ENCODE measurements at regions not wholly inside any gene's neighbourhood (a gene's known extent, or its start where the extent isn't known, plus 50 kb on each side); places are given as distances from the start of the nearest gene placed in this dataset.
"Not testable (repeated sequence)": the region's sequence is repeated elsewhere in the genome, so short reads cannot be mapped to it uniquely, and the experiment has no call there.

DNA sequence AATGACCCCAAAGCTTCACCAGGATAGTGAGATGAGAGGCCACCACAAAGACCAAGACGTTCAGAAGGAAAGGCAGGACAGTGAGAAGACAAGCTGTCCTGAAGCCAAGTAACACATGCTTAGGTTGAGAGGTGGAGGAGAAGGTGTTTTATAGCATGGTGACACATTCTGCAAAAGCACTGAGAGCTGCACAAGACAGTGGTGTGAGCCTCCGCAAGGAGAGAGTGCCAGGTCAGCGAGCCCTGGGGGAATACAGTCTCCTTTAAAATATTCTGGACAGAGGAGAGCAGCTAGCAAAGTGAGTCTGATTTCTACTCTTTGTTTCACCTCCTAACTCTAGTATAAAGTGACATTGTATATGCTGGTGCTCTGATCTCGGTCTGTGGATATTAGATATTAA is 68.0 kb upstream of the VKORC1L1 start:
- H3K27me3 ChIP-seq (ENCODE audit: control insufficient read depth, insufficient read depth, low read length) = no peaks in the 10 kb centered on the region
- TF ChIP-seq, protein P1, sequence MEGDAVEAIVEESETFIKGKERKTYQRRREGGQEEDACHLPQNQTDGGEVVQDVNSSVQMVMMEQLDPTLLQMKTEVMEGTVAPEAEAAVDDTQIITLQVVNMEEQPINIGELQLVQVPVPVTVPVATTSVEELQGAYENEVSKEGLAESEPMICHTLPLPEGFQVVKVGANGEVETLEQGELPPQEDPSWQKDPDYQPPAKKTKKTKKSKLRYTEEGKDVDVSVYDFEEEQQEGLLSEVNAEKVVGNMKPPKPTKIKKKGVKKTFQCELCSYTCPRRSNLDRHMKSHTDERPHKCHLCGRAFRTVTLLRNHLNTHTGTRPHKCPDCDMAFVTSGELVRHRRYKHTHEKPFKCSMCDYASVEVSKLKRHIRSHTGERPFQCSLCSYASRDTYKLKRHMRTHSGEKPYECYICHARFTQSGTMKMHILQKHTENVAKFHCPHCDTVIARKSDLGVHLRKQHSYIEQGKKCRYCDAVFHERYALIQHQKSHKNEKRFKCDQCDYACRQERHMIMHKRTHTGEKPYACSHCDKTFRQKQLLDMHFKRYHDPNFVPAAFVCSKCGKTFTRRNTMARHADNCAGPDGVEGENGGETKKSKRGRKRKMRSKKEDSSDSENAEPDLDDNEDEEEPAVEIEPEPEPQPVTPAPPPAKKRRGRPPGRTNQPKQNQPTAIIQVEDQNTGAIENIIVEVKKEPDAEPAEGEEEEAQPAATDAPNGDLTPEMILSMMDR (conservative IDR thresholded peaks at IDR 0.05 in 1 of 2, IDR thresholded peaks at IDR 0.05 in 1 of 2; ENCODE audit: low read depth in 1 of 2, low read length in 2 of 2) = no peak
- TF ChIP-seq EZH2 (IDR thresholded peaks at IDR 0.05; ENCODE audit: low read length, missing control alignments) = no peak
- no peaks in the 10 kb centered on the region for H3K4me1 ChIP-seq (ENCODE audit: control insufficient read depth, extremely low read depth, insufficient read depth, low read length)
- H3K36me3 ChIP-seq (ENCODE audit: control insufficient read depth, insufficient read depth, low read length) = no peaks in the 10 kb centered on the region
- no peak overlapping the region for H3K9ac ChIP-seq (ENCODE audit: insufficient read depth, low read length)
- H3K4me3 ChIP-seq (replicated peaks in 1 of 4; ENCODE audit: control extremely low read depth in 1 of 4, insufficient read depth in 1 of 4, low read depth in 3 of 4, low read length in 4 of 4) = no peak overlapping the region
- H3K4me2 ChIP-seq (ENCODE audit: extremely low read depth, insufficient read depth, low read length) = no peak overlapping the region
- no peak overlapping the region for H2AFZ ChIP-seq (ENCODE audit: low read length)
- no peaks in the 10 kb centered on the region for H3K79me2 ChIP-seq (ENCODE audit: control insufficient read depth, insufficient read depth, low read length)
- DNase-seq (ENCODE audit: low read depth in 2 of 2) = no peak
- no peaks in the 10 kb centered on the region for H4K20me1 ChIP-seq (ENCODE audit: control insufficient read depth, extremely low read depth, insufficient read depth, low read length)
- H3K27ac ChIP-seq (ENCODE audit: insufficient read depth, low read length) = no peak overlapping the region
- no peaks in the 10 kb centered on the region for H3K9me3 ChIP-seq (ENCODE audit: control insufficient read depth, insufficient read depth, low read depth, low read length)

DNA sequence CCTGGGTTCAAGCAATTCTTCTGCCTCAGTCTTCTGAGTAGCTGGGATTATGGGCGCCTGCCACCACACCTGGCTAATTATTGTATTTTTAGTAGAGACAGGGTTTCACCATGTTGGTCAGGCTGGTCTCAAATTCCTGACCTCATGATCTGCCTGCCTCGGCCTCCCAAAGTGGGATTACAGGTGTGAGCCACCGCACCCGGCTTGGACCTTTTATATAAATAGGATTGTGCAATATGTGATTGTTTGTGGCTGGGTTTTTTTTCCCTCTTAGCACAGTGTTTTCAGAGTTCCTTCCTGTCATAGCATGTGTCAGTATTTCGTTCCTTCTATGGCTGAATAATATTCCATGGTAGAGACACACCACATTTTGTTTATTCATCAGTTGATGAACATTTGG is 65.8 kb upstream of the VKORC1L1 start:
- H4K20me1 ChIP-seq (ENCODE audit: control insufficient read depth, extremely low read depth, insufficient read depth, low read length); H3K79me2 ChIP-seq (ENCODE audit: control insufficient read depth, insufficient read depth, low read length); H3K4me1 ChIP-seq (ENCODE audit: control insufficient read depth, extremely low read depth, insufficient read depth, low read length); H3K4me3 ChIP-seq (replicated peaks in 1 of 4; ENCODE audit: control extremely low read depth in 1 of 4, insufficient read depth in 1 of 4, low read depth in 3 of 4, low read length in 4 of 4); H3K9me3 ChIP-seq (ENCODE audit: control insufficient read depth, insufficient read depth, low read depth, low read length); H2AFZ ChIP-seq (ENCODE audit: low read length); H3K9ac ChIP-seq (ENCODE audit: insufficient read depth, low read length); DNase-seq (ENCODE audit: low read depth in 2 of 2); H3K4me2 ChIP-seq (ENCODE audit: extremely low read depth, insufficient read depth, low read length); H3K36me3 ChIP-seq (ENCODE audit: control insufficient read depth, insufficient read depth, low read length); H3K27me3 ChIP-seq (ENCODE audit: control insufficient read depth, insufficient read depth, low read length); H3K27ac ChIP-seq (ENCODE audit: insufficient read depth, low read length): not testable (repeated sequence)

DNA sequence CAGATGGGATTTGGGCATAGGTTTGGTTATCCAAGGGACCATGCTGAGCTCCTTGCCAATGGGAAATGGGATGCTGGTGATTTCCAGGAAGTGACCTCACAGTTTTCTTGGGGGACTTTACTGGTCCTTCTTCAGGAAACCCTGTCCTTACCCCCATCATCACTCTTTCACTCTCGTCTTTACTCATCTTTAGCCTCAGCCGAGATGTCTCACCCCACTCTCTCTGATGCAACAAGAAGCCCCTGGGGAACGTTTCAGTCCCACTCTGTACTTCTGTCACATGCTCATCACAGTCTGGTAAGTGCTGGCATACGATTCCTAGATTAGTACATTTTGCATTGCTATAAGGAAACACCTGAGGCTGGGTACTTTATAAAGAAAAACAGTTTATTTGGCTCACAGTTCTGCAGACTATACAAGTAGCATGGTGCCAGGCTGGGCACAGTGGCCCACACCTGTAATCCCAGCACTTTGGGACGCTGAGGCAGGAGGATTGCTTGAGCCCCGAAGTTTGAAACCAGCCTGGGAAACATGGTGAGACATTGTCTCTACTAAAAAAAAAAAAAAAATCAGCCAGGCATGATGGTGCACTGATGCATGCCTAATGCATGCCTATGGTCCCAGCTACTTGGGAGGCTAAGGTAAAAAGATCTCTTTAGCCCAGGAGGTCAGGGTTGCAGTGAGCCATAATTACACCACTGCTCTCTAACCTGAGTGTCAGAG is 63.5 kb upstream of the VKORC1L1 start:
- no peak for DNase-seq (ENCODE audit: low read depth in 2 of 2)
- no peaks in the 10 kb centered on the region for H3K36me3 ChIP-seq (ENCODE audit: control insufficient read depth, insufficient read depth, low read length)
- H3K9ac ChIP-seq (ENCODE audit: insufficient read depth, low read length) = no peak overlapping the region
- H3K79me2 ChIP-seq (ENCODE audit: control insufficient read depth, insufficient read depth, low read length) = no peaks in the 10 kb centered on the region
- no peaks in the 10 kb centered on the region for H3K4me1 ChIP-seq (ENCODE audit: control insufficient read depth, extremely low read depth, insufficient read depth, low read length)
- H3K9me3 ChIP-seq (ENCODE audit: control insufficient read depth, insufficient read depth, low read depth, low read length) = no peaks in the 10 kb centered on the region
- H3K27ac ChIP-seq (ENCODE audit: insufficient read depth, low read length) = no peak overlapping the region
- H4K20me1 ChIP-seq (ENCODE audit: control insufficient read depth, extremely low read depth, insufficient read depth, low read length) = no peaks in the 10 kb centered on the region
- no peak overlapping the region for H3K4me3 ChIP-seq (replicated peaks in 1 of 4; ENCODE audit: control extremely low read depth in 1 of 4, insufficient read depth in 1 of 4, low read depth in 3 of 4, low read length in 4 of 4)
- H3K27me3 ChIP-seq (ENCODE audit: control insufficient read depth, insufficient read depth, low read length) = no peaks in the 10 kb centered on the region
- H2AFZ ChIP-seq (ENCODE audit: low read length) = no peak overlapping the region
- no peak overlapping the region for H3K4me2 ChIP-seq (ENCODE audit: extremely low read depth, insufficient read depth, low read length)
- TF ChIP-seq, protein P1 (conservative IDR thresholded peaks at IDR 0.05 in 1 of 2, IDR thresholded peaks at IDR 0.05 in 1 of 2; ENCODE audit: low read depth in 1 of 2, low read length in 2 of 2) = no peak
- no peak for TF ChIP-seq EZH2 (IDR thresholded peaks at IDR 0.05; ENCODE audit: low read length, missing control alignments)

All from fibroblast of lung (primary cell).